Peyer's patch (tissue), 4 donors: ENCODE measurements at regions not wholly inside any gene's neighbourhood (a gene's known extent, or its start where the extent isn't known, plus 50 kb on each side); places are given as distances from the start of the nearest gene placed in this dataset.

Experiments
- POLR2A ChIP-seq, 2 donors: fragments of 450-650 bp; IDR thresholded peaks; one replicate each; pipeline ENCODE4 v1.5.1; 2017; ENCODE audit warnings: antibody characterized with exemption in 2 of 2, mild to moderate bottlenecking in 2 of 2, moderate library complexity in 2 of 2
- TF ChIP-seq, protein P1 (sequence below), 6 experiments: fragments of 450-650 bp in 4 of 6; fragments of 200-600 bp in 2 of 6; sonication (generic) in 1 of 6; IDR thresholded peaks; one replicate each; pipeline ENCODE4 v1.5.1; 2017 to 2019; ENCODE audit warnings: antibody characterized with exemption in 6 of 6, mild to moderate bottlenecking in 3 of 6, moderate library complexity in 1 of 6

DNA sequence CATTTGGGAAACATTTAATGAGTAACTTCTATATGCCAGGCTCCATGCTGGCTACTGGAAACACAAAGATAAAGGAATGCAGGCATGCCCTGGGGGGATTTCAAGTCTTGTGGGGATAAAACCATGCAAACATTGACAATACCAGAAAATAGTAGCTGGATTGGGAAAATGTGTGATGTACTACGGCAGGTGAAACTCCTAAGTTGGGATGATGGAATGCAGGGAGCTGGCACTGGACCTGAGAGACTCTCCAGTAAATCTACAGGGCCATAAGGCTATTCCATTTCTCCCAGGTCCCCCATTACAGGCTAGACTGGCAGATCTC, 68.2 kb upstream of the NTRK3 start:
- TF ChIP-seq, protein P1, sequence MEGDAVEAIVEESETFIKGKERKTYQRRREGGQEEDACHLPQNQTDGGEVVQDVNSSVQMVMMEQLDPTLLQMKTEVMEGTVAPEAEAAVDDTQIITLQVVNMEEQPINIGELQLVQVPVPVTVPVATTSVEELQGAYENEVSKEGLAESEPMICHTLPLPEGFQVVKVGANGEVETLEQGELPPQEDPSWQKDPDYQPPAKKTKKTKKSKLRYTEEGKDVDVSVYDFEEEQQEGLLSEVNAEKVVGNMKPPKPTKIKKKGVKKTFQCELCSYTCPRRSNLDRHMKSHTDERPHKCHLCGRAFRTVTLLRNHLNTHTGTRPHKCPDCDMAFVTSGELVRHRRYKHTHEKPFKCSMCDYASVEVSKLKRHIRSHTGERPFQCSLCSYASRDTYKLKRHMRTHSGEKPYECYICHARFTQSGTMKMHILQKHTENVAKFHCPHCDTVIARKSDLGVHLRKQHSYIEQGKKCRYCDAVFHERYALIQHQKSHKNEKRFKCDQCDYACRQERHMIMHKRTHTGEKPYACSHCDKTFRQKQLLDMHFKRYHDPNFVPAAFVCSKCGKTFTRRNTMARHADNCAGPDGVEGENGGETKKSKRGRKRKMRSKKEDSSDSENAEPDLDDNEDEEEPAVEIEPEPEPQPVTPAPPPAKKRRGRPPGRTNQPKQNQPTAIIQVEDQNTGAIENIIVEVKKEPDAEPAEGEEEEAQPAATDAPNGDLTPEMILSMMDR (IDR thresholded peaks at IDR 0.05), result no peak
- no peak for TF ChIP-seq POLR2A (IDR thresholded peaks at IDR 0.05)
